Epithelial cell of proximal tubule (primary cell): ENCODE measurements at regions not wholly inside any gene's neighbourhood (a gene's known extent, or its start where the extent isn't known, plus 50 kb on each side); places are given as distances from the start of the nearest gene placed in this dataset.

ENCODE experiments used
- DNase-seq: peaks from one replicate; pipeline ENCODE4 v3.0.0-alpha.2; 2011; ENCODE audit warnings: low read depth
- H3K4me3 ChIP-seq: 2 replicates; pipeline ENCODE4 v1.5.1; 2011; ENCODE audit warnings: low read depth, mild to moderate bottlenecking, low read length
- TF ChIP-seq, protein P1 (sequence below): conservative IDR thresholded peaks from 2 replicates; pipeline ENCODE4 v1.5.1; 2012; ENCODE audit warnings: low read depth, mild to moderate bottlenecking, low read length

DNA sequence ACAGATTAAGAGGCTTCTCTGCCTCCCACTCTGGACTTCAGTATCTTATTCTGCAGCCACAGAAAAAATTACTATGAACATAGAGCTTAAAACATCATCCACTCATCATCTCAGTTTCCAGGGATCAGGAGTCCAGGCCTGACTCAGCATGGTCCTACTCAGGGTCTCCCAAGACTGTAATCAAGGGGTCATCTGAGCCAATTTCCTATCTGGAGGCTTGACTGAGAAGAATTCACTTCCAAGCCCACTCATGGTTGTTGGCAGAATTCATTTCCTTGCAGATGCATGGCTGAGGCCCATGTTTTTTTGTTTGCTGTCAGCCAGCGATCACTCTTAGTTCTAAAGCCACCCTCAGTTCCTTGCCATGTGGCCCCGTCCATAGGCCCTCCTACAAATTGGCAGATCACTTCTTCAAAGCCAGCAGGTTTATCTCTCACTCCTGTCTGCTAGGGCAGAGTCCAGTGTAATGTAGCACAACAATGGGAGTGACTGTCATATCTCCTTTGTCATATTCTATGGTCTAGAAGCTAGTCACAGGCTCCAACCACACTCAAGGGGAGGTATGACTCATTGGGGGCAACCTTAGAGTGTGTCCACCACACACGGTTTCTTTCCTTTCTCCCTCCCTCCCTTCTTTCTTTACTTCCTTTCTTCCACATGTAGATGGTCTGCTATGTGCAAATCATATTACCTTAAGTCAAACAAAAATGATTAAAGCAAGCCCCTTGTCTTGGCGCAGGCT lies 251.6 kb downstream of the QDPR start:
- H3K4me3 ChIP-seq: no peak overlapping the region
- DNase-seq: no peak
- TF ChIP-seq, protein P1, sequence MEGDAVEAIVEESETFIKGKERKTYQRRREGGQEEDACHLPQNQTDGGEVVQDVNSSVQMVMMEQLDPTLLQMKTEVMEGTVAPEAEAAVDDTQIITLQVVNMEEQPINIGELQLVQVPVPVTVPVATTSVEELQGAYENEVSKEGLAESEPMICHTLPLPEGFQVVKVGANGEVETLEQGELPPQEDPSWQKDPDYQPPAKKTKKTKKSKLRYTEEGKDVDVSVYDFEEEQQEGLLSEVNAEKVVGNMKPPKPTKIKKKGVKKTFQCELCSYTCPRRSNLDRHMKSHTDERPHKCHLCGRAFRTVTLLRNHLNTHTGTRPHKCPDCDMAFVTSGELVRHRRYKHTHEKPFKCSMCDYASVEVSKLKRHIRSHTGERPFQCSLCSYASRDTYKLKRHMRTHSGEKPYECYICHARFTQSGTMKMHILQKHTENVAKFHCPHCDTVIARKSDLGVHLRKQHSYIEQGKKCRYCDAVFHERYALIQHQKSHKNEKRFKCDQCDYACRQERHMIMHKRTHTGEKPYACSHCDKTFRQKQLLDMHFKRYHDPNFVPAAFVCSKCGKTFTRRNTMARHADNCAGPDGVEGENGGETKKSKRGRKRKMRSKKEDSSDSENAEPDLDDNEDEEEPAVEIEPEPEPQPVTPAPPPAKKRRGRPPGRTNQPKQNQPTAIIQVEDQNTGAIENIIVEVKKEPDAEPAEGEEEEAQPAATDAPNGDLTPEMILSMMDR: no peak

DNA sequence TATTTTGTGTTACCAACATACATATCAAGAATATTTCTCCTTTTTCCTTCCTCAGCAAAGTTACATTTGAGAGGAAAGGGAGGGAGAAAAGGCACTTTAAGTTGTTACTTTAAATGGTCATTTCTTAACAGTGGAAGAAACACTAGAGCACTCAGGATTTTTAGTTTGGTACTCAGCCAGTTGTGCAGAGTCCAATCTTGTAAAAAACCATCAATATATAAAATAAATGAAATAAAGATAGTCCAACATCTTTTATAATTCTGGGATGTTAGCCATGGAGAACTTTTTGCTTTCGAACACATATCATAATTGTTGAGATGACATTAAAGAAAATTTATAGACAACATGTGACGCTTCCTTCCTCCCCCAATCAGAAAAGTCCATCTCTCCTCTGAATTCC lies 253.8 kb downstream of the QDPR start:
- TF ChIP-seq, protein P1: no peak
- H3K4me3 ChIP-seq: no peak overlapping the region
- DNase-seq: no peak

DNA sequence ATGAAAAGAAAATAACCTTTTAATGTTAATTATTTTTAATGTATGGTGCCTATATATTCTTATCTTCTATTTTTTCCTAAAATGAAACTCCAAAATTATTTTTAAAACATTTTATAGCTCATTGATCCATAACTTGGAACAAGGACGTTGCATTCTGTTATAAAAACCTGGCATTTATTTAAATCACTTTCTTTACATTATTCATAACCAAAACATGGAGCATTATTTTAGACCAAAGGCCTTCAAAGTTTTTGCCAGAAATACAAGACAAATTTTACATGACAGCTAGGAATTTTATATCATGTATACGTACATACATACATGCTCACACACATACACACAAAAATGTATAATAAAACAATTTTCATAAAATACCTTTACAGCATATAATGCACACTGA lies 259.8 kb downstream of the QDPR start:
- no peak for DNase-seq
- no peak overlapping the region for H3K4me3 ChIP-seq
- TF ChIP-seq, protein P1: no peak

DNA sequence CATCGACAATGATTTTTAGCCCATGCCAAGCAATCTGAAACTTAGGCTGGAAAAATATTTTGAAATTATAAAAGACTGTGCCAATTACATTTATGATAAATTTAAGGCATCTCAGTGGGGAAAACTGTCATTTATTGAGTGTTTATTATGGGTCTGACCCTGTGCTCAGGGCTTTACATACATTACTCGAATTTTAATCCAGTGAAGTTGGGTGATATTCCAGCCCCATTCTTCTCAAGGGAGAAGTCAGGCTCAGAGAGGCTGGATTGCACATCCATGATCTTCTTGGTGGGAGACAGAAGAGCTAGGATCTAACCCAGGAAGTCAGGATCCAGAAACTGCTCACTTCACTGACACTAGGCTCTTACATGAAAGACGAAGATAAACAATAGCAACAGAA lies 260.8 kb downstream of the QDPR start:
- H3K4me3 ChIP-seq: no peak overlapping the region
- TF ChIP-seq, protein P1: no peak
- no peak for DNase-seq

DNA sequence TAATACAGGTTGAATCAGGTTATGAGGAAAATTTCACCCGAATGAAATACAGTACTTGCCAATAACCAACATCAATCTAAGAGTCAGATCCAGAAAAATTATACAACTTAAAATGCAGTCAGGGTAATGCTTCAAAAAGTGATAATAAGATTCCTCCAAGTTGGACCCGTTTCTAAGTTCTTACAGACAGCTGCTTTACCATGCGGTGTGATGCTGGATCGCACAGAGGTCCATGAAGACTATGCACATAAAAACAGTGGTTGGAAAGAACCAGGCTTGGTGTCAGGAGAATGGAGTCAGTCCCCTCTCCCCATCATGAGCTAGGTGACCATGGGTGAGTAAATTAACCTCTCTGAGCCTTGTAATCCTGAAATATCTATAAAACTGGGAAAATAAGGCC lies 261.3 kb downstream of the QDPR start:
- no peak overlapping the region for H3K4me3 ChIP-seq
- no peak for DNase-seq
- TF ChIP-seq, protein P1: no peak

DNA sequence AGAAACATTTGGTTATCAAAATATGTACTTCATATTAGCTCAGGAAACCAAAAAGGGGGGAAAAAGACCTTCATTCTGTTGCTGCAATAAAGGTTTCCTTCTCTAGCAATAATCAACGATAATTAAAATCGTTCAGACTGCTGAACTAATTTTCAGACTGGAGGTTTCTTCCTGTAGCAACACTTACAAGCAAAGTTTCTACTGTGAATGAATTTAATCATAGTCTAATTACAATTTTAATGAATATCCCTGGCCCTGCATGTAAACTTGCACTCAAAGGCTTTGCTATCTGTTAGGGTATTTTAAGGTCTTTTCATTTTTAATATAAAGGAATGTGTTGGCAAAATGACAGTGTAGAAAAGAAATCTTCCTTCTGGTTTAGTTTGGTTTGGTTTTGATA lies 265.2 kb downstream of the QDPR start:
- H3K4me3 ChIP-seq: no peak overlapping the region
- no peak for DNase-seq
- TF ChIP-seq, protein P1: no peak

DNA sequence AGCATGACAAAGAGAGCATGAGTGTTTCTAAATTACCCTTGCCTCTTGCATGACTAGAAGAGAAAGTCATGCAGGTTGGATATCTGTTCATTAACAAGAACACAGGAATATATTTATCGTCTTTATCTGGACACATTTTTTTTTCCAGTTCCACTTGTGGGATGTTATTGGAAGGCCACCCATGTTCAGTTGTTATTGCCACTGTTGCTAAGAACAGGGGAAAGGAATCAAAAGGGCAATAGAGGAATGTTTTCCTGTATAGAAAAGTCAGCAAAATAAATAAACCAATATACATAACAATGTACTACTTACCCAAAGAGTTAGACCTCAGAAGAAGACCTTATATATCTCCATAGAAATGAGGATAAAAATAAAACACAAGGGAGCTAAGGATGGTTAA lies 270.1 kb downstream of the QDPR start:
- no peak overlapping the region for H3K4me3 ChIP-seq
- TF ChIP-seq, protein P1: no peak

More for the DNA sequence above, 270.1 kb downstream of the QDPR start:
- DNase-seq: no peak
